IMR-90 (cell line): ENCODE measurements at regions not wholly inside any gene's neighbourhood (a gene's known extent, or its start where the extent isn't known, plus 50 kb on each side); places are given as distances from the start of the nearest gene placed in this dataset.

Experiments used
- ATAC-seq: fragments of 200-7000 bp; cut with Tn5 transposase; 2 replicates; pipeline ENCODE4 v1.9.1; 2020; ENCODE audit warnings: low read depth, mild to moderate bottlenecking, moderate library complexity
- BruUV-seq: library from RNA; stranded (reverse); fragments of 400-500 nt; replicated peaks from 2 replicates; lab custom pipeline; 2021; lab: Mats Ljungman, UMichigan
- CTCF ChIA-PET: fragments of 300-600 bp; formaldehyde crosslinking; extraction: SDS; loops from one replicate; lab custom pipeline; 2021; ENCODE audit warnings: antibody characterized with exemption; lab: Yijun Ruan, JAX
- POLR2A ChIA-PET: fragments of 300-600 bp; sonication (Branson Sonifier 250); formaldehyde crosslinking; loops from one replicate; lab custom pipeline; 2022; ENCODE audit warnings: antibody characterized with exemption; ENCODE audit not compliant: unreplicated experiment; lab: Charles Lee
- DNase-seq: peaks from one replicate; pipeline ENCODE4 v3.0.0; 2013
- H2AFZ ChIP-seq: replicated peaks from 2 replicates; pipeline ENCODE3; 2013; ENCODE audit warnings: low read length, mild to moderate bottlenecking; ENCODE audit not compliant: poor library complexity
- H2AK5ac ChIP-seq: 2 replicates; pipeline ENCODE4 v1.6.1; 2013; ENCODE audit warnings: low read depth, low read length, inconsistent platforms
- H2AK9ac ChIP-seq: replicated peaks from 2 replicates; pipeline ENCODE3; 2013; ENCODE audit warnings: mild to moderate bottlenecking, low read depth, low read length, moderate library complexity; ENCODE audit not compliant: poor library complexity
- H2BK120ac ChIP-seq: 2 replicates; pipeline ENCODE4 v1.6.1; 2013; ENCODE audit warnings: low read depth, low read length, inconsistent platforms
- H2BK15ac ChIP-seq: 3 replicates; pipeline ENCODE4 v1.6.1; 2013; ENCODE audit warnings: low read depth, low read length, inconsistent platforms
- H2BK20ac ChIP-seq: 2 replicates; pipeline ENCODE4 v1.6.1; 2013; ENCODE audit warnings: low read depth, mild to moderate bottlenecking, inconsistent platforms, low read length, moderate library complexity
- H2BK5ac ChIP-seq: 2 replicates; pipeline ENCODE4 v1.6.1; 2013; ENCODE audit warnings: mild to moderate bottlenecking, low read depth, low read length, inconsistent platforms; ENCODE audit not compliant: poor library complexity, severe bottlenecking
- H3K14ac ChIP-seq: replicated peaks from 2 replicates; pipeline ENCODE4 v1.6.1; 2013; ENCODE audit warnings: low read depth, low read length, inconsistent platforms
- H3K18ac ChIP-seq: 2 replicates; pipeline ENCODE4 v1.6.1; 2013; ENCODE audit warnings: low read depth, low read length, control low read depth
- H3K23ac ChIP-seq: 2 replicates; pipeline ENCODE4 v1.6.1; 2013; ENCODE audit warnings: low read depth, low read length, inconsistent platforms
- H3K27ac ChIP-seq: 2 replicates; pipeline ENCODE4 v1.5.1; 2013; ENCODE audit warnings: mild to moderate bottlenecking, control low read depth, low read length; ENCODE audit not compliant: insufficient read depth
- H3K27me3 ChIP-seq: 2 replicates; pipeline ENCODE4 v1.6.1; 2013; ENCODE audit warnings: low read length; ENCODE audit not compliant: control insufficient read depth, insufficient read depth
- H3K36me3 ChIP-seq: 2 replicates; pipeline ENCODE4 v1.6.1; 2013; ENCODE audit warnings: low read length, mixed read lengths; ENCODE audit not compliant: control insufficient read depth, insufficient read depth
- H3K4ac ChIP-seq: 2 replicates; pipeline ENCODE4 v1.6.1; 2013; ENCODE audit warnings: low read depth, low read length, inconsistent platforms
- H3K4me1 ChIP-seq: 2 replicates; pipeline ENCODE4 v1.6.1; 2013; ENCODE audit warnings: low read length, mixed read lengths; ENCODE audit not compliant: control insufficient read depth, insufficient read depth
- H3K4me2 ChIP-seq: 2 replicates; pipeline ENCODE4 v1.6.1; 2013; ENCODE audit warnings: low read depth, mild to moderate bottlenecking, control low read depth, low read length, moderate library complexity
- H3K4me3 ChIP-seq: 2 replicates; pipeline ENCODE4 v1.5.1; 2013; ENCODE audit warnings: low read depth, mild to moderate bottlenecking, control low read depth, low read length, moderate library complexity; ENCODE audit not compliant: insufficient read depth
- H3K56ac ChIP-seq: 2 replicates; pipeline ENCODE4 v1.6.1; 2013; ENCODE audit warnings: low read length, inconsistent platforms; ENCODE audit not compliant: insufficient read depth; ENCODE audit errors: extremely low read depth
- H3K79me1 ChIP-seq, 2 experiments: 2 replicates each; pipeline ENCODE4 v1.6.1; 2013; ENCODE audit warnings: low read length in 2 of 2, inconsistent platforms in 1 of 2, low read depth in 1 of 2
- H3K9ac ChIP-seq: 2 replicates; pipeline ENCODE4 v1.6.1; 2013; ENCODE audit warnings: low read depth, low read length, control low read depth
- H3K9me1 ChIP-seq: 2 replicates; pipeline ENCODE4 v1.6.1; 2013; ENCODE audit warnings: low read length, inconsistent platforms; ENCODE audit not compliant: insufficient read depth
- H3K9me3 ChIP-seq: 2 replicates; pipeline ENCODE4 v1.6.1; 2013; ENCODE audit warnings: low read length; ENCODE audit not compliant: control insufficient read depth, insufficient read depth
- H4K20me1 ChIP-seq: 2 replicates; pipeline ENCODE4 v1.6.1; 2013; ENCODE audit warnings: low read length, inconsistent platforms; ENCODE audit not compliant: insufficient read depth
- H4K5ac ChIP-seq: 2 replicates; pipeline ENCODE4 v1.6.1; 2013; ENCODE audit warnings: mild to moderate bottlenecking, low read depth, low read length, control low read depth
- H4K8ac ChIP-seq, 2 experiments: 2 replicates each; pipeline ENCODE4 v1.6.1; 2013; ENCODE audit warnings: low read depth in 2 of 2, low read length in 2 of 2, control low read depth in 1 of 2, inconsistent platforms in 1 of 2
- H4K91ac ChIP-seq: 2 replicates; pipeline ENCODE4 v1.6.1; 2013; ENCODE audit warnings: low read depth, low read length, inconsistent platforms; ENCODE audit not compliant: insufficient read depth
- CHD1 ChIP-seq: IDR thresholded peaks from 2 replicates; pipeline ENCODE4 v1.6.1; 2012; ENCODE audit warnings: low read depth, low read length, improper control_type of control experiment
- NFE2L2 ChIP-seq: fragments of 150-350 bp; IDR thresholded peaks from 2 replicates; pipeline ENCODE4 v1.6.1; 2016; ENCODE audit warnings: low read depth, mild to moderate bottlenecking, low read length
- WGBS, 2 experiments: methylation state at CpG; one replicate each; pipeline versions ENCODE4 v1.1.5 to v1.1.7; 2013; ENCODE audit warnings: missing lambda C conversion rate in 2 of 2; ENCODE audit not compliant: insufficient read length in 1 of 2; ENCODE audit errors: extremely low coverage in 2 of 2; 5-methylcytosine and 5-hydroxymethylcytosine counted together
- dilution Hi-C: fragments of 300-500 bp; cut with HindIII; formaldehyde crosslinking; loops from one replicate; pipeline ENCODE4 v1.14.3; 2018; ENCODE audit warnings: low sequenced_read_pairs; ENCODE audit not compliant: unreplicated experiment
- in situ Hi-C: fragments of 300-500 bp; cut with MboI; formaldehyde crosslinking; loops from 3 replicates; pipeline ENCODE4 v1.14.3; 2019; ENCODE audit warnings: low sequenced_read_pairs, inconsistent platforms, mixed read lengths
- intact Hi-C: fragments of 100-400 bp; cut with micrococcal nuclease; formaldehyde crosslinking; loops from 2 replicates; pipeline ENCODE4 v1.10.0; 2022

- Histone ChIP-seq H3K14ac (no peak overlapping the region), H3K36me3 (no peaks in the 10 kb centered on the region), H3K4me2 (no peak overlapping the region), H2AK5ac (no peak overlapping the region), H3K4ac (no peak overlapping the region), H3K56ac (no peak overlapping the region), H3K9me1 (no peaks in the 10 kb centered on the region), H4K8ac (no peak overlapping the region), H3K27ac (no peak overlapping the region), H3K27me3 (no peaks in the 10 kb centered on the region), H2BK5ac (no peak overlapping the region), H3K4me3 (no peak overlapping the region), H4K91ac (no peak overlapping the region), H4K20me1 (no peaks in the 10 kb centered on the region), H2AFZ (no peak overlapping the region), H3K18ac (no peak overlapping the region), H3K23ac (no peak overlapping the region), H3K9ac (no peak overlapping the region), H2BK15ac (no peak overlapping the region), H3K79me1 (no peaks in the 10 kb centered on the region), H3K4me1 (no peaks in the 10 kb centered on the region), H3K9me3 (no peaks in the 10 kb centered on the region), H2BK20ac (no peak overlapping the region), H4K5ac (no peak overlapping the region), H2BK120ac (no peak overlapping the region), H2AK9ac (no peak overlapping the region)
- in situ Hi-C loops = loop anchor here (10.0 kb wide), 1 partner anchor 644 kb away; no protein-coding TSS in a partner anchor
- no TSS peak for BruUV-seq
- ChIA-PET CTCF (interaction anchor here (0.8 kb wide), 1 partner anchor 8 kb away, joined by 4 read pairs; no protein-coding TSS in a partner anchor), POLR2A (no interaction called here)
- dilution Hi-C loops = no loop called here
- no peak for ATAC-seq
- intact Hi-C loops = no loop called here
- 100% methylated on average over 1 of the region's 7 CpGs; no CpG with 5 or more reads in 1 of the 2 experiments for WGBS, 2 experiments
- TF ChIP-seq CHD1 (no peak), NFE2L2 (no peak)
- no peak for DNase-seq
Observed at GRCh38 chr20:24150406-24150805, 161.8 kb upstream of the GGTLC1 start.
